ENCODE measurements at regions not wholly inside any gene's neighbourhood (a gene's known extent, or its start where the extent isn't known, plus 50 kb on each side); places are given as distances from the start of the nearest gene placed in this dataset.
A peak's percentile ranks its signal among the peaks of the same experiment; 100 is the strongest.
"Not testable (repeated sequence)": the region's sequence is repeated elsewhere in the genome, so short reads cannot be mapped to it uniquely, and the experiment has no call there.

- DNase-seq (ENCODE audit: low spot score) = no peak
These were observed 116.6 kb upstream of the PTPRG start for GRCh38 chr3:61444782-61445181.

DNA sequence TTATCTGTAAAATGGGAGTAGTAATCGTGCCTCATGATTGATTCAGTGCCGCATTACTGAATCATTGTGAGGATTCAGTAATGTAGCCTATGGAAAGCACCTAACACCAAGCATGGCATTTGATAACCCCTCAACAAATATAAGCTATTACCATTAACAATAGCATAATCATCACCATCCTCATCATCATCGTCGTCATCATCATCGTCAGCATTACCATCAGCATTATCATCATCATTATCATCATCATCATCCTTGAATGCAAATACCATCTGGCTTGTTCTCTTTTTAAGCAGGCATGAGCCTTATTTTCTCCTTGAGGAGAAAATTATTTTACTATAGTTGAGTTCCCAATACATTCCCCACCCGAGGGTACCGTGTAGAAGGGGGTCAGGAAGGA is 115.4 kb upstream of the PTPRG start:
- DNase-seq (ENCODE audit: low spot score) = no peak

GRCh38 chr3:61446341-61446740 is 115.0 kb upstream of the PTPRG start:
- no peak for DNase-seq (ENCODE audit: low spot score)

GRCh38 chr3:61448378-61448777 is 113.0 kb upstream of the PTPRG start:
- DNase-seq (ENCODE audit: low spot score) = no peak

- no peak for DNase-seq (ENCODE audit: low spot score)
These were observed 111.9 kb upstream of the PTPRG start for GRCh38 chr3:61449327-61450040.

DNA sequence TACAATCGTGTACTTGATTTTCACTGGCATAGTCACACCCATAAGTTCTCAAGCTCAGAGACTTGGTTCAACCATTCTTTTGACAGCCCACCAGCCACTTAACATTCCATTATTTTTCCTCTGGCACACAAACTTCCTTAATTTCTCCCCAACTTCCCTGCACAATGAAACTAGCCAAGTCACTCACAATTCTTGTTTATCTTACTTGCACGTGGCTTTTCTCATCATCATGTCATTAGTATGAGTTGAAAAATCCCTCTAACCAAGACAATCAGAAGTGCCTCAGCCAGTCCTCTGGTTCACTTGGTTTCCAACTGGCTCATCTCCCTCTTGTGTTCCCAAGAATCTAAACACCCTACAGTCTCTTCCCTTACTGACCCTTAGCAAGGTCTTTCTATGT is 110.5 kb upstream of the PTPRG start:
- DNase-seq (ENCODE audit: low spot score) = no peak

DNA sequence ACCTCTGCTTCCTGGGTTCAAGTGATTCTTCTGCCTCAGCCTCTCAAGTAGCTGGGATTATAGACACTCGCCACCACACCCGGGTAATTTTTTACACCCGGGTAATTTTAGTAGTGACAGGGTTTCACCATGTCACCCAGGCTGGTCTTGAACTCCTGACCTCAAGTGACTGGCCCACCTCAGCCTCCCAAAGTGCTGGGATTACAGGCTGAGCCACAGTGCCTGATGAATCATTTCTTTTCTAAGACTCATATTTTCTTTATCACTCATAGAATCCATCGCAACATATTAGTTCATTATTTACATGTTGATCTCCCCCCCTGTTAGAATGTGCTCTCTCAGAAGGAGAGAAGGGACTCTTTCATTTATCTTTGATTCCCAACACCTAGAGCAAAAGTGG is 109.5 kb upstream of the PTPRG start:
- DNase-seq (ENCODE audit: low spot score) = no peak

- DNase-seq (ENCODE audit: low spot score) = no peak
These were observed 108.8 kb upstream of the PTPRG start for GRCh38 chr3:61452535-61453090.

- DNase-seq (ENCODE audit: low spot score) = no peak
These were observed 107.3 kb upstream of the PTPRG start for GRCh38 chr3:61454006-61454585.

- DNase-seq (ENCODE audit: low spot score) = no peak
These were observed 106.6 kb upstream of the PTPRG start for GRCh38 chr3:61454801-61455200.

DNA sequence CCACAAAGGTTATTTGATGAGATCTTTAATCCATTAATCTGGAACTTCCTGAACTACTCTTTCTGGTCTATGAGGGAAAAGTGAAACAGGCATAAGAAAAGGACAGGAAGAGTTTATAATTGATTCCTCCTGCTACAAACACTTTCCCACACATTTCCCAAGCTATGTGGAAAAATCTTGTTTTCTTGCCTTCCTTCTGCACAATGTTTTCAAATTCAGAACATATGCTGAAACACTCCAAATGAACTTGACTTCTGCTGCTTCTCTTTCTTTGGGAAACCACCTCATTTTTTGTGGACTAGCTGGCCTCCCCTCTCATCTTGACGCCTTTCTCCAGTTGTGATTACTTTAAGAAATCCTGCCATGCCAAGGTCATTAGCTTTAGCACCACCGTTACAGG is 100.7 kb upstream of the PTPRG start:
- DNase-seq (ENCODE audit: low spot score) = no peak

DNA sequence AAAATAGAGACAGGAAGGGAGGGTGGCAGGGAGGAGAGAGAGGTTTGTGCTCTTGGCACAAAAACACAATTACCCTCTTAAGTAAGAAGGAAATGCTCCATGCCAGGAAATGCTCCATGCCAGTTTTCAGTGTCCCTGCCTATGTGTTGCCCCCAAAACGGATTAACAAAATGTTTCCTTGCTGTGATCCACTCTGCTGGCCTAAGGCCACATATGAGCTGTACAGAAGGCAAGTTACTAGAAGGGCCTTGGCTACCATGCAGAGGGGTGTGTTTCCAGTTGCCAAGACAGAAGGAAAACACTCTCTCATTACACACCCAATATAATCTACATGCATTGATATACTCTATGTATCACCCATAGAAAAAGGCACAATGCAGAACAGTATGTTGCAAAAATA is 98.2 kb upstream of the PTPRG start:
- DNase-seq (ENCODE audit: low spot score) = no peak

DNA sequence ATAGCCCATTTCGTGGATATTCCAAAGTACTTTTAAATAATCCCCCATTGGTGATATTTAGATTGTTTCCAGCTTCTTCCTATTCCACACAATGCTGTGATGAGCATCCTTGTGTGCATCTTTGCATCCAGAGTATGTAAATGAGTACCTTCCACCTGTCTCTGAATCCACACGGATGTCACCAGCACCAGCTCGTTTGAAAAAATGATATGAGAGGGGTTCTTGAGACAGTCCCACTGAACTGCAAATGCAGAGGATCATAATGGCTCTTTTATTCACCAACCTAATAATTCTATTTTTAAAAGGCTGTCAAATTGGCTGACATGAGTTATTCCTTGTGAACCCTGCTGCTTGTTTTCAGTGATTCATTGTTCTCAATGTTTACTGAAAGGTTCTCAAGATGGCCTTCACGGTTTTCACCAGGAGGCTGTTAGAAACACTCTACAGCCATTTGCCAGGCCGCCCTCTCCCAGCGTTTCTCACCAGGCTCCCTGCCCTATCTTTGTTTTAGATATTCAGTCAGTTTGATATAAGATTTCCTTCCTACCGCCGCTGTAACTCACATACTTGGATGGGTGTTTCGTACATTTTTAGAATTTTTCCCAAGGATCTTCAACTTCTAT is 96.7 kb upstream of the PTPRG start:
- no peak for DNase-seq (ENCODE audit: low spot score)

GRCh38 chr3:61466357-61466756 is 95.0 kb upstream of the PTPRG start:
- no peak for DNase-seq (ENCODE audit: low spot score)

- no peak for DNase-seq (ENCODE audit: low spot score)
These were observed 77.4 kb upstream of the PTPRG start for GRCh38 chr3:61483997-61484396.

DNA sequence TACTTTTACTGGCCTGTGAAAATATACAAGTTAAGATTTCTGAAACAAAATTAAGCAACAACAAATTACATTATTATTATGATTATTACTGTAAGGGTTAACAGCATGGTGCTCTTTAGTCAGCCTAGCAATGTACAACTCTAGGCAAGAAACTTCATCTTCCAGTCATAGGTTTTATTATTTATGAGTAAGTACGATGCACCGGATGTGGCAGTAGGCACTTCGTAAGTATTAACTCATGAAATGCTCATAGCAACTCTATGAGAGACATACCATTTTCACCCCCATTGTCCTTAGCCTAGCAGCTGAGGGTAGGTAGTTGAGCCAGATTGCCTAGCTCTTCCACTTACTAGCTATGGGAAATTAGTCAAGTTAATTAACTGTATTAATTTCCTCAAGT is 68.0 kb upstream of the PTPRG start:
- no peak for DNase-seq (ENCODE audit: low spot score)

DNA sequence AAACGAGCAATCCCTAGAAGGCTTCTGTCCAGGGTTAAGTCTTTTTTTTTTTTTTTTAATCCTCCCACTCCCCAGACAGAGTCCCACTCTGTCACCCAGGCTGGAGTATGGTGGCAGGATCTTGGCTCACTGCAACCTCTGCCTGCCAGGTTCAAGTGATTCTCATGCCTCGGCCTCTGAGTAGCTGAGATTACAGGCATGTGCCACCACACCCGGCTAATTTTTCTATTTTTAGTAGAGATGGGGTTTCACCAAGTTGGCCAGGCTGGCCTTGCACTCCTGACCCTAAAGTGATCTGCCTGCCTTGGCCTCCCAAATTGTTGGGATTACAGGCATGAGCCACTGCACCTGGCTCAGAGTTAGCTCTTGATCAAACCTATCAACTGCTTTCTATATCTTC is 67.1 kb upstream of the PTPRG start:
- DNase-seq (ENCODE audit: low spot score) = not testable (repeated sequence)

GRCh38 chr3:61497463-61497862 is 63.9 kb upstream of the PTPRG start:
- DNase-seq (ENCODE audit: low spot score) = no peak

DNA sequence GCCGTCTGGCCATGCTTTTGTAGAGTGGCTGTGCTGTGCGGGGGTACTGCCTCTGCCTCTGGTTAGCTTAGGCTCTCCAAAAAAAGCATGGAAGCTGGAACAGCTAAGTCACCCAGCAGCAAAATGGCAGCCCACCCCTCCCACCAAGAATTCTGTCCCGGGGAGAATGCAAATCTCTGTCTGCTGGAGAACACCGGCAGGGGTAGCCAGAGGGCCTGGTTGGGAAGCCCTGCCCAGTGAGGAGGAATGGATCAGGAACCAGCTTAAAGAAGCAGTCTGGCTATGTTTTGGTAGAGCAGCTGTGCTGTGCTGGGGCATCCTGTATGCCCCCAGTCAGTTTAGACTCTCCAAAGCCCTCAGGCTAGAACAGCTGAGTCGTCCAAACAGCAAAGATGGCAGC is 56.2 kb upstream of the PTPRG start:
- peak; percentile 10 for DNase-seq (ENCODE audit: low spot score)

DNA sequence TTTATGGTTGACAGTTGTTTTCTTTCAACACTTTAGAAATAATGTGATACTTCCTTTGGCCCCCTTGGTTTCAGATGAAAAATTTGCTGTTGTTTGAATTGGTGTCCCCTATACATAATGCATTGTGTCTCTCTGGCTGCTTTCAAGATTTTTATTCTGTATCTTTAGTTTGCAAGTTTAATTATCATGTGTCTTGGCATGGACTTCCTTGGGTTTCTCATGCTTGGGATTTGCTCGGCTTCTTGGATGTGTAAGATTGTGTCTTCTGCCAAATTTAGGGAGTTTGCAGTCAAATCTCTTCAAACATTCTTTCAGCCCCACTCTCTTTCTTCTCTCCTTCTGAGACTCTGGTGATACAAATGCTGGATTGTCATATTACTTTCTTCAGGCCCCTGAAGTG is 53.4 kb upstream of the PTPRG start:
- no peak for DNase-seq (ENCODE audit: low spot score)

Data from iPS-NIHi11 (cell line).